ENCODE measurements at regions not wholly inside any gene's neighbourhood (a gene's known extent, or its start where the extent isn't known, plus 50 kb on each side); places are given as distances from the start of the nearest gene placed in this dataset.
"Not testable (repeated sequence)": the region's sequence is repeated elsewhere in the genome, so short reads cannot be mapped to it uniquely, and the experiment has no call there.

- DNase-seq (ENCODE audit: low spot score), result no peak
Observed at GRCh38 chr11:96520939-96521338, 131.1 kb downstream of the JRKL start.

- DNase-seq (ENCODE audit: low spot score), result no peak
Observed at GRCh38 chr11:96523656-96524055, 133.8 kb downstream of the JRKL start.

GRCh38 chr11:96524475-96524874 lies 134.7 kb downstream of the JRKL start:
- DNase-seq (ENCODE audit: low spot score), result no peak

- DNase-seq (ENCODE audit: low spot score), result no peak
Observed at GRCh38 chr11:96530473-96530872, 140.7 kb downstream of the JRKL start.

GRCh38 chr11:96538104-96538503 lies 148.3 kb downstream of the JRKL start:
- no peak for DNase-seq (ENCODE audit: low spot score)

GRCh38 chr11:96538622-96539021 lies 148.8 kb downstream of the JRKL start:
- DNase-seq (ENCODE audit: low spot score), result no peak

- DNase-seq (ENCODE audit: low spot score), result no peak
Observed at GRCh38 chr11:96540875-96541274, 151.1 kb downstream of the JRKL start.

GRCh38 chr11:96543177-96543576 lies 153.4 kb downstream of the JRKL start:
- DNase-seq (ENCODE audit: low spot score), result no peak

GRCh38 chr11:96545192-96545591 lies 155.4 kb downstream of the JRKL start:
- not testable (repeated sequence) for DNase-seq (ENCODE audit: low spot score)

GRCh38 chr11:96551136-96551535 lies 161.3 kb downstream of the JRKL start:
- DNase-seq (ENCODE audit: low spot score), result no peak

GRCh38 chr11:96554236-96554820 lies 164.5 kb downstream of the JRKL start:
- DNase-seq (ENCODE audit: low spot score), result no peak

- DNase-seq (ENCODE audit: low spot score), result not testable (repeated sequence)
Observed at GRCh38 chr11:96555826-96556225, 166.0 kb downstream of the JRKL start.

GRCh38 chr11:96560727-96561126 lies 170.9 kb downstream of the JRKL start:
- not testable (repeated sequence) for DNase-seq (ENCODE audit: low spot score)

GRCh38 chr11:96567176-96567575 lies 177.4 kb downstream of the JRKL start:
- no peak for DNase-seq (ENCODE audit: low spot score)

- no peak for DNase-seq (ENCODE audit: low spot score)
Observed at GRCh38 chr11:96567667-96568066, 177.9 kb downstream of the JRKL start.

GRCh38 chr11:96576383-96576782 lies 186.6 kb downstream of the JRKL start:
- no peak for DNase-seq (ENCODE audit: low spot score)

- no peak for DNase-seq (ENCODE audit: low spot score)
Observed at GRCh38 chr11:96578379-96578778, 188.6 kb downstream of the JRKL start.

- DNase-seq (ENCODE audit: low spot score), result no peak
Observed at GRCh38 chr11:96579656-96580055, 189.8 kb downstream of the JRKL start.

GRCh38 chr11:96580476-96581040 lies 190.7 kb downstream of the JRKL start:
- no peak for DNase-seq (ENCODE audit: low spot score)

- DNase-seq (ENCODE audit: low spot score), result not testable (repeated sequence)
Observed at GRCh38 chr11:96585944-96586880, 196.4 kb downstream of the JRKL start.

- DNase-seq (ENCODE audit: low spot score), result not testable (repeated sequence)
Observed at GRCh38 chr11:96588793-96589192, 199.0 kb downstream of the JRKL start.

GRCh38 chr11:96595011-96595410 lies 205.2 kb downstream of the JRKL start:
- DNase-seq (ENCODE audit: low spot score), result no peak

All from HuH-7 (cell line).